D721Med (cell line): ENCODE measurements at regions not wholly inside any gene's neighbourhood (a gene's known extent, or its start where the extent isn't known, plus 50 kb on each side); places are given as distances from the start of the nearest gene placed in this dataset.
A peak's percentile ranks its signal among the peaks of the same experiment; 100 is the strongest.

Experiments
- DNase-seq: peaks from one replicate; pipeline ENCODE4 v3.0.0; 2011; ENCODE audit warnings: low spot score; ENCODE audit not compliant: insufficient read length
- FAIRE-seq: peaks from 2 replicates; lab custom pipeline; 2011; peaks lifted over from hg19 to GRCh38; lab: Jason Lieb, UNC
- CTCF ChIP-seq: IDR thresholded peaks from 2 replicates; pipeline ENCODE4 v1.5.1; 2012; ENCODE audit warnings: mild to moderate bottlenecking, control low read depth; ENCODE audit not compliant: insufficient read depth; ENCODE audit errors: missing control alignments

- TF ChIP-seq CTCF = no peak
- FAIRE-seq (peak; percentile 98), DNase-seq (peak; percentile 51)
These were observed 64.1 kb upstream of the EGLN3 start for GRCh38 chr14:34014936-34015335.

- no peak for TF ChIP-seq CTCF
- FAIRE-seq (no peak), DNase-seq (no peak)
These were observed 62.8 kb upstream of the EGLN3 start for GRCh38 chr14:34013721-34014060.

GRCh38 chr14:34012978-34013720 lies 62.3 kb upstream of the EGLN3 start:
- DNase-seq (no peak), FAIRE-seq (no peak)
- TF ChIP-seq CTCF = no peak

- no peak for TF ChIP-seq CTCF
- FAIRE-seq = no peak
These were observed 61.5 kb upstream of the EGLN3 start for GRCh38 chr14:34012369-34012768.

GRCh38 chr14:34009956-34010355 lies 59.1 kb upstream of the EGLN3 start:
- TF ChIP-seq CTCF = no peak
- DNase-seq (no peak), FAIRE-seq (no peak)

More at GRCh38 chr14:34012369-34012768, 61.5 kb upstream of the EGLN3 start:
- DNase-seq = no peak

- DNase-seq (no peak), FAIRE-seq (no peak)
- TF ChIP-seq CTCF = no peak
These were observed 57.0 kb upstream of the EGLN3 start for GRCh38 chr14:34007902-34008301.

- no peak for TF ChIP-seq CTCF
- FAIRE-seq = no peak
- DNase-seq = no peak
These were observed 55.0 kb upstream of the EGLN3 start for GRCh38 chr14:34005901-34006300.
